Thyroid gland (tissue), 4 donors: ENCODE measurements at regions not wholly inside any gene's neighbourhood (a gene's known extent, or its start where the extent isn't known, plus 50 kb on each side); places are given as distances from the start of the nearest gene placed in this dataset.

Source experiments
- DNase-seq, 2 donors: peaks; one replicate each; pipeline ENCODE4 v3.0.0-alpha.2; 2019
- H3K27ac ChIP-seq, 3 donors: fragments of 200-600 bp; sonication (generic); 1 replicate in 2 of 3; 2 replicates in 1 of 3; pipeline ENCODE4 v1.5.1; 2016 to 2019; ENCODE audit warnings: mild to moderate bottlenecking in 1 of 3, moderate library complexity in 1 of 3
- H3K27me3 ChIP-seq: fragments of 200-600 bp; sonication (generic); one replicate; pipeline ENCODE4 v1.5.1; 2019
- H3K36me3 ChIP-seq, 2 donors: fragments of 200-600 bp; sonication (generic); one replicate each; pipeline ENCODE4 v1.5.1; 2016 to 2019
- H3K4me1 ChIP-seq, 2 donors: fragments of 200-600 bp; sonication (generic); one replicate each; pipeline ENCODE4 v1.5.1; 2017 to 2019
- H3K4me3 ChIP-seq, 3 donors: fragments of 200-600 bp; sonication (generic); replicated peaks in 1 of 3; 1 replicate in 2 of 3; 2 replicates in 1 of 3; pipeline ENCODE4 v1.5.1; 2016; ENCODE audit warnings: mild to moderate bottlenecking in 1 of 3
- H3K9me3 ChIP-seq: fragments of 200-600 bp; sonication (generic); one replicate; pipeline ENCODE4 v1.5.1; 2017
- CTCF ChIP-seq, 6 experiments: fragments of 200-600 bp in 3 of 6; fragments of 450-650 bp in 3 of 6; sonication (generic) in 3 of 6; IDR thresholded peaks; one replicate each; pipeline ENCODE4 v1.5.1; 2016 to 2019; ENCODE audit warnings: antibody characterized with exemption in 6 of 6, mild to moderate bottlenecking in 2 of 6, inconsistent platforms in 1 of 6, moderate library complexity in 1 of 6
- POLR2A ChIP-seq, 2 donors: fragments of 450-650 bp; IDR thresholded peaks; one replicate each; pipeline ENCODE4 v1.6.1; 2017; ENCODE audit warnings: antibody characterized with exemption in 2 of 2, mild to moderate bottlenecking in 2 of 2, moderate library complexity in 1 of 2
- WGBS, 2 donors: methylation state at CpG; one replicate each; pipeline ENCODE4 v1.1.5; 2017; 5-methylcytosine and 5-hydroxymethylcytosine counted together
- intact Hi-C: fragments of 100-400 bp; cut with DNase I; formaldehyde crosslinking; loops from one replicate; pipeline ENCODE4 v1.15.1; 2023

DNA sequence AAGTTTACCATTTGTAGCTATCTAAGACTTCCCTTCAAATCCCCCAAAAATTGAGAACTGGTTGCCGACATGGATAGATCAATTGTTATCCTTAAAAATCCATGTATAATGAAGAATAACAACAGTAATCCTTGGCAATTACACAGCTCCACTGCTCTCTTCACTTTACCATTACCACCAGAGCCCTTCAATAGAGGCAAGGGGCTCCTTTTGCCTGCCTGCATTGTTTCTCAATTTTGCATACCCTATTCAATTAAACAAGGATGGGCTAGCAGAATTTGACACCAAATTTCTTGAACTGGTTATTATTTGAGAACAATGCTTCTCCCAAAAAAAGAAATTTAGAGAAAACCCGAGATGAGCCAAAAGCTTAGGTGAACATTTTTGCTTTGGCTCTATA is 387.8 kb upstream of the PKN2 start:
- Histone ChIP-seq H3K9me3 (no peaks in the 10 kb centered on the region), H3K4me1 (no peaks in the 10 kb centered on the region), H3K27me3 (no peaks in the 10 kb centered on the region), H3K4me3 (no peak overlapping the region), H3K36me3 (no peaks in the 10 kb centered on the region), H3K27ac (no peak overlapping the region)
- intact Hi-C loops: no loop called here
- TF ChIP-seq POLR2A (IDR thresholded peaks at IDR 0.05): no peak
- TF ChIP-seq CTCF (IDR thresholded peaks at IDR 0.05): no peak
- WGBS, 2 donors: 93 to 98% methylated on average over 2 of the region's 2 CpGs
- no peak for DNase-seq

DNA sequence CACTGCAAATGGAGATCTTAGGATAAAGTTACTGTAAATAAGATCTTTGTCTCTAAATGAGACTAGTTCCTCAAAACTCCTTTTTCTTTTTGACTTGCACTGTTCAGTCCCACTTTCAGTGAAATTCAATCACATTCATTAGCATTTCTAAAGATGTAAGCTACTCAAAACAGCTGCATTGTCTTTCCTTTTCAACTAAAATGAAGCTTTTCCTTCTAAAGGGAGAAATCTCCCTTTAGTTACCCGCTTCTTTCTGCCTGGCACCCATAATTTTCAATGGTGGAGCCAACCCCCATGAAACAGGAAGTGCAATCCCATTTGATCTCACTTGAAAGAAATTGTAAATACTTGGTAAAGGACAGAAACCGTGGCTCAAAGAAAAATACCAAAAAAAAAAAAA is 387.4 kb upstream of the PKN2 start:
- no peak overlapping the region for H3K4me3 ChIP-seq
- no peak for DNase-seq
- H3K36me3 ChIP-seq: no peaks in the 10 kb centered on the region
- WGBS, 2 donors: 70 to 79% methylated on average over 2 of the region's 2 CpGs
- no peak overlapping the region for H3K27ac ChIP-seq
- intact Hi-C loops: no loop called here
- H3K4me1 ChIP-seq: no peaks in the 10 kb centered on the region
- H3K9me3 ChIP-seq: no peaks in the 10 kb centered on the region
- no peak for TF ChIP-seq CTCF (IDR thresholded peaks at IDR 0.05)
- no peak for TF ChIP-seq POLR2A (IDR thresholded peaks at IDR 0.05)
- no peaks in the 10 kb centered on the region for H3K27me3 ChIP-seq

DNA sequence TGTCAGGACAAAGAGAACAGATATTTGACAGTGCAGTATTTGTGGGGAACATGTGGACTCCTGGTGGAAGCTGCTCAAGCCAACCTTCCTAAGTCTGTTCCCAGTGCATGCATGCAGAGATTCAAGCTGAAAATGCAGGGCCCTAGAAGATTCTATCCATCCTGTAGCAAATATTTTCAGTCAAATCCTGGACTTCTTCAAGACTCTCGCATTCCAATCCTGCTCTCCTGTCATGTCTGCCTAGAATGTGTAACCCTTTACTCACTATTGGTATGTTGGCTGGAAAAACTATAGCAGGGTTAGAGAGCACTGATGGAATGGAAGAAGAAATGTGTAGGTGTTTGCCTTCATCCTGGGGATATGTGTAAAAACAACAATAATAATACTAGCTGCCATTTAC is 385.6 kb upstream of the PKN2 start:
- intact Hi-C loops: no loop called here
- no peak for DNase-seq
- H3K9me3 ChIP-seq: no peaks in the 10 kb centered on the region
- no peak overlapping the region for H3K4me3 ChIP-seq
- no peaks in the 10 kb centered on the region for H3K4me1 ChIP-seq
- H3K27ac ChIP-seq: no peak overlapping the region
- H3K36me3 ChIP-seq: no peaks in the 10 kb centered on the region
- TF ChIP-seq CTCF (IDR thresholded peaks at IDR 0.05): no peak
- TF ChIP-seq POLR2A (IDR thresholded peaks at IDR 0.05): no peak
- no peaks in the 10 kb centered on the region for H3K27me3 ChIP-seq
- 72 to 82% methylated on average over 1 of the region's 1 CpG for WGBS, 2 donors

DNA sequence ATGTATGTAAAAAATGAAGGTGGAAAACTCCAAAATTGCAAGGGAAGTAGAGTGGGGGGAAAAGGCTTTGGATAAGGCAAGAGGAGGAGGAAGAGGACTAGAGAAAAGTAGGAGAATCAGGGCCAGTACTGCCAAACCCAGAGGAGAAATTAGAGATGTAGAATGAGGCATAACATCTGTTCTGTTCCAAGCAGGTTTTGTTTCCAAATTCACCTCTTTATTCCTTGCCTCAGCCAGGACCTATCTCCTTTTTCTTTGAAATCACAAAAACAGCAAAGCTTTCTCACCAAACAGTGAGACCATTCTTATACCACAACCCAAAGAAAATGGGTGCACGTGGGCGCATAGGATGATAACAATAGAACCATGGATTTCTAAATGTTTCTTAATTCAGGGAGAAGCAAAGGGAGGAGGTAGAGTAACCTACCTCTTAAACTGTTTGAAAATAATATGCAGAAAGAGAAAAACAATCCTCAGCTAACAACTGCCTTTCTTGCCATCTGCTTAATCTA is 383.3 kb upstream of the PKN2 start:
- intact Hi-C loops: loop anchor here (5.0 kb wide), 1 partner anchor 1009 kb away; no protein-coding TSS in a partner anchor
- H3K9me3 ChIP-seq: no peaks in the 10 kb centered on the region

More for the DNA sequence above, 383.3 kb upstream of the PKN2 start:
- TF ChIP-seq CTCF (IDR thresholded peaks at IDR 0.05) (no peak), POLR2A (IDR thresholded peaks at IDR 0.05) (no peak)
- no peaks in the 10 kb centered on the region for H3K27me3 ChIP-seq
- H3K36me3 ChIP-seq: no peaks in the 10 kb centered on the region
- WGBS, 2 donors: 89 to 93% methylated on average over 2 of the region's 2 CpGs
- no peak for DNase-seq
- H3K4me3 ChIP-seq: no peak overlapping the region
- H3K4me1 ChIP-seq: no peaks in the 10 kb centered on the region
- no peak overlapping the region for H3K27ac ChIP-seq
